ENCODE measurements at regions not wholly inside any gene's neighbourhood (a gene's known extent, or its start where the extent isn't known, plus 50 kb on each side); places are given as distances from the start of the nearest gene placed in this dataset.

DNA sequence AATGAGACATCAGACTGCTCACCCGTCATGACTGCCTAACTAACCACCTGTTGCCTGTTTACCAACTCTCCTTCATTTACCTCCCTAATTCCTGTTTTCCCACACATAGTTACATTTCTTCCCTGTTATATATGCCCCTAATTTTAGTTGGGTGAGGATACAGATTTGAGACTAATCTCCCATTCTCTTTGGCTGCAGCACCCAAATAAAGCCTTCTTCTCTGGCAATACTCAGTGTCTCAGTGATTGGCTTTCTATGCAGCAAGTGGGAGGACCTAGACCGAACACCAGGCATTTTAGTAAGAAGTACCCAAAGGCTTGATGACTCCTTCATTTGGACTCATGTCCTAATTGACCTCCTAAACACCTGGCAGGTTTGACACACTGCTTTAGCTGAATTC lies 147.2 kb downstream of the TRIB2 start:
- Histone ChIP-seq H4K8ac (replicated peaks; ENCODE audit: insufficient read length, low read depth, low read length) (no peak overlapping the region), H3K56ac (ENCODE audit: insufficient read length, low read depth, low read length) (no peak overlapping the region), H3T11ph (ENCODE audit: low read length) (no peak overlapping the region), H3K4me1 (ENCODE audit: insufficient read depth, low read length) (no peaks in the 10 kb centered on the region), H3K23me2 (ENCODE audit: insufficient read length, low read depth, low read length, poor library complexity, severe bottlenecking) (no peaks in the 10 kb centered on the region), H2BK20ac (ENCODE audit: low read depth, low read length, poor library complexity, severe bottlenecking) (no peak overlapping the region), H3K4ac (ENCODE audit: low read depth, low read length) (no peak overlapping the region), H2BK12ac (ENCODE audit: insufficient read length, low read depth, low read length) (no peak overlapping the region), H3K9me3 (ENCODE audit: control insufficient read depth, low read depth, low read length) (peaks cover 4% of the 10 kb centered on the region), H2BK5ac (ENCODE audit: insufficient read length, low read length) (no peak overlapping the region), H2BK120ac (ENCODE audit: low read depth, low read length, poor library complexity, severe bottlenecking) (no peak overlapping the region), H4K5ac (ENCODE audit: insufficient read length, low read depth, low read length) (no peak overlapping the region), H3K4me2 (ENCODE audit: insufficient read depth, insufficient read length, low read length) (no peak overlapping the region), H3K27ac (ENCODE audit: insufficient read length, low read depth, low read length) (no peak overlapping the region), H3K9ac (ENCODE audit: extremely low read depth, insufficient read length, low read length) (no peak overlapping the region), H3K27me3 (ENCODE audit: insufficient read depth, low read length) (no peaks in the 10 kb centered on the region), H4K91ac (ENCODE audit: insufficient read length, low read depth, low read length) (no peak overlapping the region), H3K18ac (ENCODE audit: insufficient read length, low read depth, low read length) (no peak overlapping the region), H3K79me2 (ENCODE audit: insufficient read depth, low read length) (no peaks in the 10 kb centered on the region), H2AK5ac (ENCODE audit: insufficient read length, low read length) (no peak overlapping the region), H3K23ac (ENCODE audit: insufficient read length, low read depth, low read length) (no peak overlapping the region), H2BK15ac (ENCODE audit: low read depth, low read length) (no peak overlapping the region), H2AFZ (ENCODE audit: low read length) (no peak overlapping the region), H4K20me1 (ENCODE audit: control insufficient read depth, insufficient read depth, insufficient read length) (no peaks in the 10 kb centered on the region), H3K79me1 (ENCODE audit: insufficient read depth, low read depth, low read length, poor library complexity, severe bottlenecking) (no peaks in the 10 kb centered on the region), H3K14ac (ENCODE audit: insufficient read depth, low read length) (no peak overlapping the region)
- Mint-ChIP-seq H3K4me1 (no peaks in the 10 kb centered on the region), H3K9me3 (peaks cover 35 to 38% of the 10 kb centered on the region in 2 experiments), H3K27me3 (ENCODE audit: low read depth) (no peaks in the 10 kb centered on the region; the same call in 1 of the 2 replicates), H3K27ac (no peak overlapping the region), H3K36me3 (ENCODE audit: insufficient read depth in 1 of 3, low read depth in 3 of 3) (peaks cover 3 to 29% (median 10%) of the 10 kb centered on the region in 3 experiments), H3K4me3 (no peak overlapping the region)
- no peak for DNase-seq
- no CpG with 5 or more reads among the region's 2 CpGs for WGBS (ENCODE audit: extremely low coverage, insufficient read length, low lambda C conversion rate)
- TF ChIP-seq, protein P1, sequence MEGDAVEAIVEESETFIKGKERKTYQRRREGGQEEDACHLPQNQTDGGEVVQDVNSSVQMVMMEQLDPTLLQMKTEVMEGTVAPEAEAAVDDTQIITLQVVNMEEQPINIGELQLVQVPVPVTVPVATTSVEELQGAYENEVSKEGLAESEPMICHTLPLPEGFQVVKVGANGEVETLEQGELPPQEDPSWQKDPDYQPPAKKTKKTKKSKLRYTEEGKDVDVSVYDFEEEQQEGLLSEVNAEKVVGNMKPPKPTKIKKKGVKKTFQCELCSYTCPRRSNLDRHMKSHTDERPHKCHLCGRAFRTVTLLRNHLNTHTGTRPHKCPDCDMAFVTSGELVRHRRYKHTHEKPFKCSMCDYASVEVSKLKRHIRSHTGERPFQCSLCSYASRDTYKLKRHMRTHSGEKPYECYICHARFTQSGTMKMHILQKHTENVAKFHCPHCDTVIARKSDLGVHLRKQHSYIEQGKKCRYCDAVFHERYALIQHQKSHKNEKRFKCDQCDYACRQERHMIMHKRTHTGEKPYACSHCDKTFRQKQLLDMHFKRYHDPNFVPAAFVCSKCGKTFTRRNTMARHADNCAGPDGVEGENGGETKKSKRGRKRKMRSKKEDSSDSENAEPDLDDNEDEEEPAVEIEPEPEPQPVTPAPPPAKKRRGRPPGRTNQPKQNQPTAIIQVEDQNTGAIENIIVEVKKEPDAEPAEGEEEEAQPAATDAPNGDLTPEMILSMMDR (conservative IDR thresholded peaks at IDR 0.05) = no peak
